ENCODE measurements at regions not wholly inside any gene's neighbourhood (a gene's known extent, or its start where the extent isn't known, plus 50 kb on each side); places are given as distances from the start of the nearest gene placed in this dataset.

DNA sequence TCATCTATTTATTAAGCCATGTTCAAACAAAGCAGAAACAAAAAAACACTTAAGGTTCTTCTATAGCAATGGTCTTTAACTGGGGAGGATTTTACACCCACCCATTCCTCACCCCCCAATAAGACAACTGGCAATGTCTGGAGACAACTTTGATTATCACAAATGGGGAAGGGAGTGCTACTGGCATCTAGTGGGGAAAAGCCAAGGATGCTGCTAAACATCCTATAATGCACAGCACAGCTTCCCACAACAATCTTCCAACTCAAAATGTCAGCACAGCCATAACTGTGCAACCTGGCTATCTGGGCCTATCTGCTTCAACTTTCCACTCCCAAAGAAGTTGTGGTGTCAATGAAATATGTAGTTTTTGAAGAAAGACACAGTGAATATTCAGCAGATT, 1044.4 kb downstream of the CDH8 start:
- TF ChIP-seq, protein P1, sequence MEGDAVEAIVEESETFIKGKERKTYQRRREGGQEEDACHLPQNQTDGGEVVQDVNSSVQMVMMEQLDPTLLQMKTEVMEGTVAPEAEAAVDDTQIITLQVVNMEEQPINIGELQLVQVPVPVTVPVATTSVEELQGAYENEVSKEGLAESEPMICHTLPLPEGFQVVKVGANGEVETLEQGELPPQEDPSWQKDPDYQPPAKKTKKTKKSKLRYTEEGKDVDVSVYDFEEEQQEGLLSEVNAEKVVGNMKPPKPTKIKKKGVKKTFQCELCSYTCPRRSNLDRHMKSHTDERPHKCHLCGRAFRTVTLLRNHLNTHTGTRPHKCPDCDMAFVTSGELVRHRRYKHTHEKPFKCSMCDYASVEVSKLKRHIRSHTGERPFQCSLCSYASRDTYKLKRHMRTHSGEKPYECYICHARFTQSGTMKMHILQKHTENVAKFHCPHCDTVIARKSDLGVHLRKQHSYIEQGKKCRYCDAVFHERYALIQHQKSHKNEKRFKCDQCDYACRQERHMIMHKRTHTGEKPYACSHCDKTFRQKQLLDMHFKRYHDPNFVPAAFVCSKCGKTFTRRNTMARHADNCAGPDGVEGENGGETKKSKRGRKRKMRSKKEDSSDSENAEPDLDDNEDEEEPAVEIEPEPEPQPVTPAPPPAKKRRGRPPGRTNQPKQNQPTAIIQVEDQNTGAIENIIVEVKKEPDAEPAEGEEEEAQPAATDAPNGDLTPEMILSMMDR (IDR thresholded peaks at IDR 0.05), result no peak
- no peak for TF ChIP-seq POLR2AphosphoS5 (IDR thresholded peaks at IDR 0.05)
